ENCODE measurements at regions not wholly inside any gene's neighbourhood (a gene's known extent, or its start where the extent isn't known, plus 50 kb on each side); places are given as distances from the start of the nearest gene placed in this dataset.
A peak's percentile ranks its signal among the peaks of the same experiment; 100 is the strongest.

- no peak for DNase-seq (ENCODE audit: low read depth)
Measured at GRCh38 chrX:39640866-39641265, 456.9 kb downstream of the BCOR start.

GRCh38 chrX:39642071-39642470, 455.7 kb downstream of the BCOR start:
- DNase-seq (ENCODE audit: low read depth): no peak

- no peak for DNase-seq (ENCODE audit: low read depth)
Measured at GRCh38 chrX:39643550-39643949, 454.2 kb downstream of the BCOR start.

GRCh38 chrX:39645178-39645895, 452.4 kb downstream of the BCOR start:
- DNase-seq (ENCODE audit: low read depth): no peak

- DNase-seq (ENCODE audit: low read depth): no peak
Measured at GRCh38 chrX:39648548-39649254, 449.1 kb downstream of the BCOR start.

- no peak for DNase-seq (ENCODE audit: low read depth)
Measured at GRCh38 chrX:39650768-39651347, 446.9 kb downstream of the BCOR start.

- peak; percentile 1 for DNase-seq (ENCODE audit: low read depth)
Measured at GRCh38 chrX:39652336-39652735, 445.4 kb downstream of the BCOR start.

- DNase-seq (ENCODE audit: low read depth): no peak
Measured at GRCh38 chrX:39653691-39654090, 444.1 kb downstream of the BCOR start.

- no peak for DNase-seq (ENCODE audit: low read depth)
Measured at GRCh38 chrX:39654183-39654925, 443.4 kb downstream of the BCOR start.

GRCh38 chrX:39654952-39655351, 442.8 kb downstream of the BCOR start:
- DNase-seq (ENCODE audit: low read depth): no peak

- DNase-seq (ENCODE audit: low read depth): no peak
Measured at GRCh38 chrX:39661116-39661907, 436.4 kb downstream of the BCOR start.

- no peak for DNase-seq (ENCODE audit: low read depth)
Measured at GRCh38 chrX:39665830-39666518, 431.8 kb downstream of the BCOR start.

GRCh38 chrX:39667191-39667590, 430.6 kb downstream of the BCOR start:
- DNase-seq (ENCODE audit: low read depth): no peak

- no peak for DNase-seq (ENCODE audit: low read depth)
Measured at GRCh38 chrX:39667736-39668482, 429.8 kb downstream of the BCOR start.

GRCh38 chrX:39669668-39670067, 428.1 kb downstream of the BCOR start:
- DNase-seq (ENCODE audit: low read depth): no peak

GRCh38 chrX:39670281-39670680, 427.5 kb downstream of the BCOR start:
- DNase-seq (ENCODE audit: low read depth): no peak

GRCh38 chrX:39672405-39672804, 425.4 kb downstream of the BCOR start:
- DNase-seq (ENCODE audit: low read depth): no peak

- DNase-seq (ENCODE audit: low read depth): no peak
Measured at GRCh38 chrX:39674490-39675161, 423.1 kb downstream of the BCOR start.

GRCh38 chrX:39675162-39675553, 422.6 kb downstream of the BCOR start:
- no peak for DNase-seq (ENCODE audit: low read depth)

GRCh38 chrX:39675619-39676018, 422.1 kb downstream of the BCOR start:
- no peak for DNase-seq (ENCODE audit: low read depth)
